ENCODE measurements at regions not wholly inside any gene's neighbourhood (a gene's known extent, or its start where the extent isn't known, plus 50 kb on each side); places are given as distances from the start of the nearest gene placed in this dataset.

DNA sequence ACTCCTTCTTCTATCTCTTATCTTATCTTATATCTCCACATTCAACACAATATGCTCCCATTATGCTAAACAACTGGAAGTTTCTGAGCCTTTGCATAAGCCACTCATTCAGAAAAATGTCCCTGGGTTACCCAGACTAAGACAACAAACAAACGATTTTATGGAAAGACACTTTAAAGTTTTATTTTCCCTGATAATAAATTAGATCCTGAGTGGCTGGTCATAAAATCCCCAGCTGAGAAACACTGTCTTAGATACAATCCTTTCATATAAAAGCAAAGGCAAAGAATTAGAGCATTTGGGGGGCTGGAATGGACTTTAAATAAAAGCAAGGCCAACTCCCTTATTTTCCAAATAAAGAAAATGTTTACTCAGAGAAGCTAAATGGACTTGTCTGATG is 322.3 kb downstream of the GBE1 start:
- DNase-seq: no peak

DNA sequence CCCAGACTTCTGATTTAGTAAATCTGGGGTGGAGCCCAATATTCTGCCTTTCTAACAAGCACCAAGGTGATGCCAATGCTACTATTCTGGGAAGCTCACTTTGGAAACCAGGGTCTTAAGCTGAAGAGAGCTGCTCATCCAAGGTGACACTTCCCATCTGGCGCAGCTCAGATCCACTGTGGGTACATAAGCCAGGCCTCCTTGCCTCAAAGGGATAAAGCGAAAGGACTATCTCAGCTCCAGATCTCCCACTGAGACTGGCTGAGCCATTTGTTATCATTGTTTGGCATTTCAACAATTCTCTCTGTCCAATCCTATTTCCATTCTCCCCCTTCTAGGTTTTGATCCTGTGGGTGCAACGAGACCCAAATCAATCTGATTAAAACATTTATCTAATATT is 323.8 kb downstream of the GBE1 start:
- DNase-seq: no peak

DNA sequence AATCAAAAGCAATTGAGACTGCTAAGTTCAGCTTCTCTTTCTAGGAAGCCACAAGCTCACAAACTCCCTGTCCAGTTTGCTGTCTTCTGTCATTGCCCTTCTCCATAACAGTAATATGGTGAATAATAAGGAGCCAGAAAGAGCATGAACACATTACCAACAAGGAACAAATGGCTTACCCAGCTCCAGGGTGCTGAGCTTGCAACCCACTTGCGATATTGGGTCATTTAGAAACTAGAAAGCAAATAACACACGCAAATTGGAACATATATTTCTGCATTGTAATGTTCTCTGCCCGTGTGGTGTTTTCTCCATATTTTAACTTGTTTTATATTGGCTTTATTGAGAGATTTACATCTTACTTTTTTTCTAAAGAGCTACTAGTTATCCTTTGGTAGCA is 325.3 kb downstream of the GBE1 start:
- DNase-seq: no peak

DNA sequence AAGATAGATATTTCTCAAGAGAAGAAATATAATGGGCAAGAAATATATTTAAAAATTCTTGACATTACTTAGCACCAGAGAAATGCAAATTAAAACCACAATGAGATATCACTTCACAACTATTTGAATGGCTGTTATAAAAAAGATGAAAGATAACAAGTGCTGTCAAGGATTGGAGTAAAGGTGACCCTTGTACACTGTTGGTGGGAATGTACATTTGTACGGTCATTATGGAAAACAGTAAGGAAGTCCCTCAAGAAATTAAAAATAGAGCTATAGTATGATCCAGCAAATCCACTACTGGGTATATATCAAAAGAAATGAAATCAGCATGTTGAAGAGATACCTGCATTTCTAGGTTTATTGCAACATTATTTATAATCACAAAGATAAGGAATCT is 326.4 kb downstream of the GBE1 start:
- DNase-seq: no peak

DNA sequence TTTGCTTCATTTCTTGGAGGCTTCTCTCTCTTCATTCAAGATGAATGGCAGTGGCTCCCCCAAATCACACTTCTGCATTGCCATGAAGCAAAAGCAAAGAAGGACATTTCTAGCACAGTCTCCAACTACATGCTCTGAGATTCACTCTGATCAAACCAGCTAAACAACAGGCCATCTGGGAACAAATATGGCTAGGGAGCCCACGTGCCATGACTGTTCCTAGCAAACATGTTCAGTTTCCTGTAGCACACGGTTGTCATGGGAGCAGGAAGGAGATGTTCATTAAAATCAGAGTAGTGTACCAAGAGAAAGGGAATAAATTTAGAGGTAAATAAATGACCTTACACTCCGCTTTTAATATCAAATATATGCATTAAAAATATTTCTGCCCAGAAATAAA is 327.3 kb downstream of the GBE1 start:
- peak; percentile 60 for DNase-seq

DNA sequence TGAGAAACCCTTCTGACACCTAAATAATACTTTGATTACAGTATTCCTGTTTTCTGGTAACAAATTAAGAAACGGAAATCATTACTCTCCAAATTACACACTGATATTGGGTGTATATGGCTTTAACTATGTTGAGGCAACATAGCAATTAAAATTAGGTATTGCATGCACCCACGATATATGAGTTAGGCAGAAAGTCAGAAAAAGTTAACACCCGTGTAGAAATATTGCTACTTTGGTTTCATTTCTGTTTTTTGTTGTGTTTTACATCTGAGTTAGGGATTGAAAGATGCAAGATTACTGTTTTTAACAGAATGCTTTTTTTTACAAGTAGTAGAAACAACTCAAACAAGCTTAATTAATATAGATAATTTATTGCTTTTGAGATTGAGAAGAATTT is 327.8 kb downstream of the GBE1 start:
- no peak for DNase-seq

DNA sequence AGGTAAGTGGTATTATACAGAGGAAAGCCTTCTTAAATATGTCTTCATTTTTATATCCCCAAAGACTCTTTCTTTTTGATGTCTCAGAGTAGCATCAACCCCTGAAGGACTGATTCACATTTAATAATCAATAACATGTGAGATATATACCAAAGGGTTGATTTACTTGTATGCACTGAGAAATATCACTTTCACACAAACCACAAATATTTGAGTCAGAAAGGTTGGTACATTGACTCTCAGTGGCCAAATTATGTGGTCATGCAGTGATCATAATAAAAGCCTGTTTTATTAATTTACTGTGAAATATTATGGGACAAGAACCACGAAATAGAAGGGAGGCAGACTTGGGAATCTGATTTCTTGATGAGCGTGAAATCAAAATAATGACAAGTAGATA is 329.0 kb downstream of the GBE1 start:
- DNase-seq: no peak

DNA sequence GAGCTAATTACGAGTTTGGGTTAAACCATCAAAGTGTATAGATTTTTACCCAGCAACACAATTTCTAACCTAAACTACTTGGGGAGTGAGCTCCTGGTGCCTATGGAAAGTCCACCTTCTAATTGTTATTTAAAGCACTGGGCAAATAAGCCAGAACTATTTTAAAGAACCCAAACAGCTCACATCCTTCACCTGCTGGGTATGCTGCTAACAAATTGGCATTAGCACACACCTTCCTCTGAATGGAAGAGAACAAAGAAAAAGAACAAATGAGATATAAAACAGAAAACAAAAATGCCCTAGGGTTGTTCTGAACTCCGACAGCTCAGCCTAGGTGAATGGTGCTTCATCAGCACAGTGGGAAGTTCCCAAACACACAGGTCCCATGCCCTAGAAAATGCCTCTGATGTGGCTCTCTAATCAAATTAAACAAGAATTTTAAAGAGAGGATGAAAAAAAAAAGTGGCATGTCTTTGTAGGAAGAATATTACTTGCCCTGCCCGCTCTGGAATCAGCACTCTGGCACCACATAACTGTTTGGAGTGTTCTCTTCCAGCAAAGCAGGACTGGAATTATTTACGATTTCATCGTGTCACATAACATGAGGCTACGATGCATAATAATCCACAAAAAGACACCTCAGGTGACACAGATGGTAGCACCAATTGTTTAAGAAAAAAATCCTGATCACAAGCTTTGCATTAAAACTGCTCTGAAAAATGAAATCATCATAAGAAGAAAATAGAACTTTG is 334.4 kb downstream of the GBE1 start:
- DNase-seq: no peak

DNA sequence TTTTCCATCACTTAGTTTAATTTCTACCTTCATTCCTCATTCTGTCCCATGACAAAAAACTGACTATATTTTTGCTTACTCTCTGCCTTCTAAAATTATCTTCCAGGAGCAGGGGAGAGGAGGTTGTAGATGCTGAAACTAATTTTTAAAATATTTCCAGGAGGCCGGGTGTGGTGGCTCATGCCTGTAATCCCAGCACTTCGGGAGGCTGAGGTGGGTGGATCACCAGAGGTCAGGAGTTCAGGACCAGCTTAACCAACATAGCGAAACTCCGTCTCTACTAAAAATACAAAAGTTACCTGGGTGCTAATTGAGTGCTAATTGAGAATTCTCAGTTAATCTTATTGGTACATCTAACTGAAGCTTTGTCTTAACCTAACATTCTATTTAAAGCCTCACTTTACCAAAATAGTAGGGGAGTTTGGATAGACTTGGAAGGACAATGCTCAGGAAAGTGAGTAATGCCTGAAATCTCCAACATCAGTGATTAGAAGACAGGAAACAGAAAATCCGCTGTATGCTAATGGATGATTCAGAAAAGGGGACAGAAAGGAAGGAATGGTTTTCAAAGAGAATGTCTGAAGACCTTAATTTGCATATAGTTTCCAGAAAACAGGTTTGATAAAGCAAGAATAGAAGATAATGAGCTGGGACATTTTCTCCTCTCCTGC is 336.1 kb downstream of the GBE1 start:
- peak; percentile 90 for DNase-seq

DNA sequence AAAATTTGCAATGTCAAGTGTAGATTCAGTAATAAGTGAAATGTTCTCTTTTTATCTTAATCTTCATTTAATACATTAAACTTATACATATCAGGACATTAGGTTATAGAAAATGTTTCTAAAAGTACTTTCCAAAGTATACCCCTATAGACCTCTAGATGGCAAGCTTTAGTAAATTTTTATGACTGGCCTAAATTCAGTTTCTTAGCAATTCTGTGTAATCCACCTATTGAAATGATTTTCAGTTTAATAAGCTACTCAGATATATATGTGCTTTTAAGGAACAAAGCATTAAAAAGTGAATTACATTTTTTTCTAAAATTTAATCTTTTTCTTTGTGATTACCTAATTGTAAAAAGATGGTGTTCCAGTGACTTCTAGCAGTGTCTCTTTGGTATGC is 342.2 kb downstream of the GBE1 start:
- DNase-seq: peak; percentile 53

DNA sequence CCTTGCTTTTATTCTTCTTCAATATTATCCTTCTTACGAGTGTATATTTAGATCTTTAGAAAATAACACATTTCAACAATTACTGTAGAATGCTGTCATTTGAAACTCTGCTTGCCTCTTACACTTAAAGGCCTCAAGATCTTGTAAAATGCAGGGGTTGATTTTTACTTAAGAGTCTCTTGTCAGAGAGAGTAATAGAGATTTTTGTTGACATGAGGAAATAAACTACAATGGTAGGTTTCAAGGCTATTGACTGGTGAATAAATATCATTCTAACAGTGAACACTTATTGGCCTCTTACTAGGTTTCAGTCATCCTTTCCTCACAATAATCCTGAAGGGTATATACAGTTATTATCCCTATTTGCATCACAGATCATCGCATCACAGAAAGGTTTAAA is 344.6 kb downstream of the GBE1 start:
- no peak for DNase-seq

DNA sequence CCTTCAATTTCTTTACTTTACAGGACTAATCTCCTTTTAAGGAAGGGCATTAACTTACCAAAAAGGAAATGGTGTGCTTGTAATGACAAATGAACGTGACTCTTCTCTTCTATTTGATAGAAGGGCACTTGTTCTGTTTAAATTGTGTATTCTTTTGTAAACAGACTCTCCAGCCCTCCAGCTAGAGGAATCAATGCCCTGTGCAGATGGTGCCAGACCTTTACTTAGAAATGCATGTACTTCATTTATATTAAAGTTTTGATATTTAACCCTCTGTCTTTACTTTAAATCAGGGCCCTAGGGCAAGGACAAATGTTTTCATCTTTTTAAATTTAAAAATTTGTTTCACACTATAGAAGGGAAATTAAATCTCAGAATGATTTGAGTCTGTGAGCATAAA is 355.1 kb downstream of the GBE1 start:
- no peak for DNase-seq

DNA sequence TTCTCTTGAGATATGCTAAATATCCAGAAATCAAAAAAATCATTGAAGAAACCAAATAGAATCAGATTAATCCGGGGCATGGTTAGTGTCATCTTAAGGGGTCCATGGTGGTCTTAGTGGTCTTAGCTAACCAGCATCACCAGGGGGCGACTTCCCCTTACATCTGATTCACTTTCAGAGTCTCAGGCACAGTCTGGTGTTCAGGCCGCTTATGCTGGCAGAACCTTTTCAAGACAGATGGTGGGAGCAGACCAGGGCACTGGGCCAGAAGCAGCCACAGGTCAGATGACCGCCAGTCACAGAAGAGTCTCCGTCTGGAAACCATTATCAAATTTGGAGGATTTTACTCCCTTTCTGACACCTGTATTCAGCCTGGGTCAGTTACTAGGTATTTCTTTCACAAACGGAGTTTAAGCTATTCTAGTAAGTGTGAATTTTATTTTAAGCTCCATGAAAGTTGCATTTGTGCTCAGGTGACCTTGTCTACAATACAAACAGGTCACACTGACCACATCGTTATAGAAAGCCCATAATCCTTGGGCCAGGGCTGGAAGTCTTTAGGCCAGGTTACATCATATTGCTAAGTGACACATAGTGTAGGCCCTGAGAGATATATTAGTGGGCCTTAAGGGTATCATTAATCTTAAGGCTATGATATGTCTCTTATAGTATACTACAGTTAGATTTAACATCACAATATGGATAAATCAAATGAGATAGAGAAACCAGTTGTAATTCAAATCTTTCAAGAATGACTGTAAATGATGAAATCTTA is 365.5 kb downstream of the GBE1 start:
- no peak for DNase-seq

DNA sequence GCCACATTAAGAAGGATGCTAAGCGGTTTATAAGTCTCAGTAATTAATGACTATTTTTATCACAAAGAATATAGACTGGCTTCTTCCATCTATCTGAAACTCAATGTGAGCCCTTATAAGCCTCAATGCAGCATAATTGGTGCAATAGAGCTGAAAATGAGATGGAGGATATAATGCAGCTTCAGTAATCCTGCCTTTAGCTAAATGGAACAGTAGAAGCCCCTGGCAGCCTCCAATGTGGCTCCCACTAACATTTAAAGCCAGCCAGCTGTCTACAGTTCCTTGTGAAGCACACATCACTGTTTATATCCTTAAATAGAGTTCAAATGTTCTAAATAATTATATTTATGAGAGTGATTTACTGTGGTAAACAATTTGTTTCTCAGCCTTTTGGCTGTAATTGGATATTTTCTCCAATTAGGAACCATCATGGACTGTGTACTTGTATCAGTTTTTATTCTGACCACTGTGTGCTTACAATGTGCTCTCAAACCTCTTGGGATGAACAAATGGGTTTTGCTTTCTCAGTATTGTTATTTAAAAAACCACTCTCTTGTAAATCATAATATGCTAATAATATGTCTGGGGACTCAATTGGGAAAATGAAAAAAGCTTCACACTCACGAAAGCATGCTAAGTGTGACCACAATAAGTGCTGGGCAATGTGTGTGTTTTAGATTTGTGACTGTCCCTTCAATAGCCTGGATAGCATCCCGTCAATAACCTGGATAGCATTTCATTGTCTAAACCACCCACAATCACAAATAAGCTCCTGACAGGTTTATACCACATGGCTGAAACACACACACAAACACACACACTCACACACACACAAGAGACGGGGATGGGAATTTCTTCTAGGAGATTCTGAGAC is 366.6 kb downstream of the GBE1 start:
- DNase-seq: no peak

DNA sequence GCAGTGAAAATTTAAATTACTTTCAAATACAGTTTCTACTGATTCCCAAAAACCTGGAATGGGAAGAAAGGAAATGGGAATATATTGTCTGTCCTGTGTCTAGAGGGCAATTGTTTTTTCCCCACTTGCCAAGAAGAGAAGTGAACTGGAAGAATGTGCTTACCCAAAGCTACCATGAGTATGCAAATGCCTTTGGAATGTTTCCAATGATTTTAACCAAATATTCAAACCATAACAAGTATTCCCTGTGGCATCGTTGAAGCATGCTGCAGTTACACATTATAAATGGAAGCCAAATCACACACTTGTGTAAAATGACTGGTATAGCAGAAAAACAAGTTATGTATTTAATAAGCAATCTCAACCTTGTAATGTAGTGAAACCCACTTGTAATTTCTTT is 368.2 kb downstream of the GBE1 start:
- DNase-seq: no peak

DNA sequence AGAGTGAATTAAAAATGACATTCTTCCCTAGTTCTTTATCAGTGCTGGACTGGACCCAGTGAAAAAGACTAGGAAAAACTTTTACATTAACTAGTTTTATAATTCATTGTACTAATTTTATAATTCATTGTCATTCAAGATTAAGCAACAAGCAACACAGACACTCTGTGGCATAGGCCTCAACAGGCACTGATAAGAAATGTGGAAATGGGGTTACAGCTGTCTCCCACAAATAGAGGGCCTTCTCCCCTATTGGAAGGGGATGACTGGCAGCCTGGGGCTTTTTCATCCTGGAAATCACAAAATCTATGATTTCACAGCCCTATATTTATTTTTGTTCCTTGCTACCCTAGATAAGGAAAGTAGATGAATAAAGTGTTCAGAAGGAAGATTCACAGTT is 370.6 kb downstream of the GBE1 start:
- DNase-seq: no peak

DNA sequence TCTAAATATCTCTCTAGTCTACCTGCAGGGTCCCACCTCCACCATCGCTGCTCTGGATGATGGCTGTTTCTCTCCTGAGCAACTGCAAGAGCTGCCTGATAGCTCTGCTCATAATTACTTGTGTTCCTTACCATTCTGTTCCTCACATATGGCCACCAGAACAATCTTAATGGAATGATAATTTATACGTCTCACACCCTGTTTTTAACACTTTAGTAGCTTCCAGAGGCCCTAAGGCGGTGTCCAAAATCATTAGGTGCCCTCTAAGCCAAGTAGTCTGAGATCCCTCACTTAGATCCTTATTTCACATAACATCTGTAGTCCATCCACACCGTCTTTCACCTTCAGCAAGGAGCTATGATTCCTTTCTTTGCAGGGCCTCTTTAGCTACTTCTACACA is 373.3 kb downstream of the GBE1 start:
- DNase-seq: no peak

DNA sequence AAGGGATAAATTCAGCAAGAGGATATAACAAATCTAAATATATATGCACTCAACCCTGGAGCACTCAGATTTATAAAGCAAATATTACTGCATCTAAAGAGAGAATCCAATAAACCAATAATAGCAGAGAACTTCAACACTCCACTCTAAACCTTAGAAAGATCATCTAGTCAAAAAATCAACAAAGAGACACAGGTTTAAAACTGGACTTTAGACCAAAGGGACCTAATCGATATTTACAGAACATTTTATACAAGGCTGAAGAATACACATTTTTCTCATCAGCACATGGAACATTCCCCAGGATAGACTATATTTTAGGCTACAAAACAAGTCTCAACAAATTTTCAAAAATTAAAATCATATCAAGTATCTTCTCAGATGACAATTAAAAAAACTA is 379.0 kb downstream of the GBE1 start:
- no peak for DNase-seq

DNA sequence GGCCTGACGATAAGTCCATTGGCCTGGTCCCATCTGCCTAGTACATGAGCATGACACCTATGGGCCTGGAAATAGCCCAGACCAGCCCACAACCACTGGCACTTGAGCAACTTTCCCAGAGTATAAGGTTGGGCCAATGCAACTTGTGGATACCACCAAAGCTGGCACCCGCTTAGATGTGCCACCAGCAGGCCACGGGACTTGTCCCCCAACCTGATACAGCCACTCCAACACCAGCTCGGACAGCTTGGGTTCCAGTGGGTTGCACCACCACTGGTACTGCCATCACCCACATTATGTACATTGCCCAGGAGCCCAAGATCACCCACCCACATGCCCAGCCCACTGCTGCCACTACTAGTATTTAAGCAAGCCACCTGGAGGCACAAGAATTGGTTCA is 381.2 kb downstream of the GBE1 start:
- DNase-seq: no peak

DNA sequence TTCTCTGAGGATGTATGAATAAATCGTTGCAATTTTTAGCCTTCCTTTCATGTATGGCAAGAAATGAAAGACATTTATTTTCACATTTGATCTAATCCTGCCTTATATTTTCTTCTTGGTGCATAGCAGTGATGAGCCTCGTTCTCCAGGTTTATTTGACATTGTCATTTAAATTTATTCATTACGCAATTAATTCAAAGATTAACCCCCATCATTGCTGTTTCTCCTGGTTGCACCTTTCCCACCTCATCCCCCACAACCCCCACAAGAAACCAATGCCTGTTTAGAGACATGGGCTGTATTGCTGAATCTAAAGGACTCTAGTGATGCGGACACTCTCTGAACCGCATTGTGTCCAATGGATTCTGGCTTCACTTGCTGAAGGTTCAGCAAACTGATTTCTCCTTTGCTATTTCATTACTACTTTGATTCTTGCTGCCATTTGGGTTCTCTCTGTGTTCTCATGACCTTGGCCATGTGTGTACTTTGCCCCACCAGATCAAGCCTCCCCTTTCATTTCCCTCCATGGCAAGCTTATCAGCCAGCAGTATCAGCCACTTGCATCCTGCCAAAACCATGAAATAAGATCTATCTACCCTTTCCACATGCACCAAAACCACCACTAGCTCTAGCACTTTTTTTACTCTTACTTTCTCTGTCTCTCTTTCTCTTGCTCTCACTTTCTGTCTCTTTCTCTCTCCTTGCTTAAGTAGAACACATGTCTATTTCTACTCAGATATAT is 382.7 kb downstream of the GBE1 start:
- DNase-seq: no peak

DNA sequence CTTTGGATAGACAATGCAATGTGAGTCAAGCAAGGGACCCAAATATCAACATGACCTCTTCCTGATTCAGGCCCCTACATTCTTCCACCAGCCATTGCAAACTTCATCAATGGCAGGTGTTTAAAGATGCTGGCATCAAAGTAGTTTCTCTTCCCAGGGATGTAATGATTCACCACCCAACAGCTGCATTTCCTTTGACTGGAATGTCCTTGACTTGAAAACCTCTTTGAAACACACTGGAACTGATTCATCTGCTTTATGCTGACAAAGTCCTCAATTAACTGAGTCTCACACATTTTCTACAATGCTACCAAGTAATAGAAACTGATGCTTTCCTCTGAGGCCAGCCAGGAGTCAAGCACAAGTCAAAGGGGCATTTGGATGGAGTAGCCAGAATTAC is 385.5 kb downstream of the GBE1 start:
- peak; percentile 64 for DNase-seq

DNA sequence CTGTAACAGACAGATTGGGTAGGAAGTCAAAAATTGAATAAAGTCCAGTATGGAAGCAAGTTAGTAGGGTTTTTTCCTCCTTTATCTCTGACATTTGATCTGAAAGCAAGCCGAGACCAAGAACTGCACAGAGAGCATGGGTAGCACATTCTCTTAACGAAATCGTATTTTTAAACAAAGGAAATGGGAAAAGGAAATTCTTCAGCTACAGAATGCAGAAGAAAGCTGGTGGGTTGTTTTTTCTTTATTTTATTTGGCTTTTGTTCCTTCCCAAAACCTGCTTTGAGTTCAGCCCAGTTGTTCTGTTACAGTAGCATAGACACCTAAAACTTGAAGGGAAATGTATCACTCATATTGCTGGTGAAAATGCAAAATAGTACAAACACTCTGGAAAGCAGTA is 397.0 kb downstream of the GBE1 start:
- DNase-seq: peak; percentile 45

All from dermis blood vessel endothelial cell (primary cell).